H1 (cell line): ENCODE measurements at regions not wholly inside any gene's neighbourhood (a gene's known extent, or its start where the extent isn't known, plus 50 kb on each side); places are given as distances from the start of the nearest gene placed in this dataset.

Experiments
- USF2 ChIP-seq: IDR thresholded peaks from 2 replicates; pipeline ENCODE4 v1.6.1; 2011; ENCODE audit warnings: low read length, improper control_type of control experiment

GRCh38 chr6:141484711-141485110 lies 648.0 kb upstream of the GJE1 start (continued):
- TF ChIP-seq USF2, result no peak
